MCF 10A (cell line): ENCODE measurements at regions not wholly inside any gene's neighbourhood (a gene's known extent, or its start where the extent isn't known, plus 50 kb on each side); places are given as distances from the start of the nearest gene placed in this dataset.
A peak's percentile ranks its signal among the peaks of the same experiment; 100 is the strongest.

ENCODE experiments used
- BruUV-seq: library from RNA; stranded (reverse); fragments of 400-500 nt; replicated peaks from 2 replicates; lab custom pipeline; 2021; lab: Mats Ljungman, UMichigan
- CTCF ChIA-PET: fragments of 300-600 bp; sonication (Branson Sonifier 250); formaldehyde crosslinking; extraction: SDS; loops from one replicate; lab custom pipeline; 2021; ENCODE audit warnings: antibody characterized with exemption, inconsistent platforms; lab: Yijun Ruan, JAX
- POLR2A ChIA-PET: fragments of 300-600, 350-650 bp; sonication (Branson Sonifier 250); formaldehyde crosslinking; extraction: SDS; loops from one replicate; lab custom pipeline; 2020; ENCODE audit warnings: antibody characterized with exemption, inconsistent platforms; lab: Yijun Ruan, JAX
- DNase-seq: peaks from one replicate; pipeline ENCODE4 v3.0.0-alpha.2; 2018; ENCODE audit not compliant: unreplicated experiment
- H3K27ac Mint-ChIP-seq: one replicate; pipeline ENCODE4 v1.8.0; 2022; ENCODE audit warnings: mild to moderate bottlenecking, low read depth, mixed read lengths; ENCODE audit not compliant: unreplicated experiment
- H3K27me3 Mint-ChIP-seq: one replicate; pipeline ENCODE4 v1.8.0; 2022; ENCODE audit warnings: mixed read lengths; ENCODE audit not compliant: insufficient read depth, unreplicated experiment
- H3K36me3 Mint-ChIP-seq: one replicate; pipeline ENCODE4 v1.8.0; 2022; ENCODE audit warnings: mild to moderate bottlenecking, moderate library complexity, mixed read lengths; ENCODE audit not compliant: insufficient read depth, unreplicated experiment
- H3K4me1 Mint-ChIP-seq: one replicate; pipeline ENCODE4 v1.8.0; 2022; ENCODE audit warnings: mixed read lengths; ENCODE audit not compliant: insufficient read depth, unreplicated experiment
- H3K4me3 Mint-ChIP-seq: one replicate; pipeline ENCODE4 v1.8.0; 2022; ENCODE audit warnings: mild to moderate bottlenecking, moderate library complexity, mixed read lengths; ENCODE audit not compliant: unreplicated experiment
- H3K9me3 Mint-ChIP-seq: one replicate; pipeline ENCODE4 v1.8.0; 2022; ENCODE audit warnings: mixed read lengths; ENCODE audit not compliant: unreplicated experiment
- CTCF ChIP-seq: fragments of 200-600 bp; IDR thresholded peaks from one replicate; pipeline ENCODE4 v1.8.0; 2022; ENCODE audit warnings: antibody characterized with exemption, mild to moderate bottlenecking; ENCODE audit not compliant: unreplicated experiment
- intact Hi-C: fragments of 100-400 bp; cut with micrococcal nuclease; formaldehyde crosslinking; loops from 2 replicates; pipeline ENCODE4 v1.14.1; 2022

GRCh38 chr6:45786355-45786781 is 229.3 kb downstream of the CLIC5 start:
- H3K4me3 Mint-ChIP-seq: no peak overlapping the region
- ChIA-PET CTCF (interaction anchor here (0.7 to 0.9 kb wide), 3 partner anchors 64 to 1156 kb away, joined by 3 to 4 read pairs (median 3); no protein-coding TSS in a partner anchor), POLR2A (no interaction called here)
- H3K9me3 Mint-ChIP-seq: no peaks in the 10 kb centered on the region
- no peak for TF ChIP-seq CTCF
- intact Hi-C loops: no loop called here
- no TSS peak for BruUV-seq
- H3K27ac Mint-ChIP-seq: no peak overlapping the region
- H3K27me3 Mint-ChIP-seq: no peaks in the 10 kb centered on the region
- H3K4me1 Mint-ChIP-seq: peaks cover 12% of the 10 kb centered on the region
- DNase-seq: no peak
- no peaks in the 10 kb centered on the region for H3K36me3 Mint-ChIP-seq

- ChIA-PET POLR2A (interaction anchor here (0.5 to 1.6 kb wide), 4 partner anchors 10 to 368 kb away, joined by 3 read pairs; no protein-coding TSS in a partner anchor), CTCF (interaction anchor here (0.6 kb wide), 1 partner anchor 16 kb away, joined by 3 read pairs; no protein-coding TSS in a partner anchor)
- TSS peak; percentile 67 for BruUV-seq
- no peak for TF ChIP-seq CTCF
- H3K9me3 Mint-ChIP-seq: no peaks in the 10 kb centered on the region
- DNase-seq: no peak
- H3K36me3 Mint-ChIP-seq: no peaks in the 10 kb centered on the region
- H3K4me3 Mint-ChIP-seq: no peak overlapping the region
- H3K4me1 Mint-ChIP-seq: peaks cover 5% of the 10 kb centered on the region
- peak overlapping the region; percentile 71 for H3K27ac Mint-ChIP-seq
- intact Hi-C loops: no loop called here
- H3K27me3 Mint-ChIP-seq: no peaks in the 10 kb centered on the region
These were observed 231.4 kb downstream of the CLIC5 start for GRCh38 chr6:45784250-45784649.

GRCh38 chr6:45783716-45784115 is 231.9 kb downstream of the CLIC5 start:
- Mint-ChIP-seq H3K4me1 (peaks cover 5% of the 10 kb centered on the region), H3K36me3 (no peaks in the 10 kb centered on the region), H3K27me3 (no peaks in the 10 kb centered on the region), H3K4me3 (no peak overlapping the region), H3K9me3 (no peaks in the 10 kb centered on the region), H3K27ac (peak overlapping the region; percentile 71)
- ChIA-PET CTCF (interaction anchor here (1.3 to 2.4 kb wide), 2 partner anchors 11 to 15 kb away, joined by 3 to 9 read pairs; no protein-coding TSS in a partner anchor), POLR2A (interaction anchor here (0.5 to 1.6 kb wide), 6 partner anchors 10 to 368 kb away, joined by 3 read pairs; no protein-coding TSS in a partner anchor)
- no TSS peak for BruUV-seq
- peak; percentile 73 for DNase-seq
- no peak for TF ChIP-seq CTCF
- intact Hi-C loops: no loop called here

GRCh38 chr6:45781890-45782289 is 233.8 kb downstream of the CLIC5 start:
- no TSS peak for BruUV-seq
- Mint-ChIP-seq H3K36me3 (no peaks in the 10 kb centered on the region), H3K4me1 (peaks cover 5% of the 10 kb centered on the region), H3K27me3 (no peaks in the 10 kb centered on the region), H3K9me3 (no peaks in the 10 kb centered on the region), H3K4me3 (no peak overlapping the region), H3K27ac (no peak overlapping the region)
- CTCF ChIA-PET: interaction anchor here (0.5 to 2.4 kb wide), 2 partner anchors 9 to 1324 kb away, joined by 3 to 9 read pairs; no protein-coding TSS in a partner anchor
- POLR2A ChIA-PET: no interaction called here
- intact Hi-C loops: no loop called here
- DNase-seq: no peak
- no peak for TF ChIP-seq CTCF
